BJ (cell line): ENCODE measurements at regions not wholly inside any gene's neighbourhood (a gene's known extent, or its start where the extent isn't known, plus 50 kb on each side); places are given as distances from the start of the nearest gene placed in this dataset.
"Not testable (repeated sequence)": the region's sequence is repeated elsewhere in the genome, so short reads cannot be mapped to it uniquely, and the experiment has no call there.

Source experiments
- CTCF ChIA-PET: fragments of 350-600 bp; formaldehyde crosslinking; extraction: SDS; loops from one replicate; lab custom pipeline; 2021; ENCODE audit warnings: antibody characterized with exemption, inconsistent platforms; lab: Yijun Ruan, JAX
- POLR2A ChIA-PET: fragments of 300-600 bp; sonication (Branson Sonifier 250); formaldehyde crosslinking; extraction: SDS; loops from one replicate; lab custom pipeline; 2021; ENCODE audit warnings: antibody characterized with exemption; lab: Charles Lee
- DNase-seq: peaks from one replicate; pipeline ENCODE4 v3.0.0-alpha.2; 2011; ENCODE audit warnings: low read depth
- H3K27me3 ChIP-seq: 2 replicates; pipeline ENCODE4 v1.6.0; 2011; ENCODE audit warnings: low read length; ENCODE audit not compliant: control insufficient read depth, insufficient read depth
- H3K36me3 ChIP-seq: 2 replicates; pipeline ENCODE4 v1.5.1; 2011; ENCODE audit warnings: low read length; ENCODE audit not compliant: control insufficient read depth, insufficient read depth
- H3K4me3 ChIP-seq: 2 replicates; pipeline ENCODE4 v1.5.1; 2011; ENCODE audit warnings: low read depth, mild to moderate bottlenecking, control low read depth, low read length
- TF ChIP-seq, protein P1 (sequence below): IDR thresholded peaks from 2 replicates; pipeline ENCODE4 v1.5.1; 2011; ENCODE audit warnings: low read depth, mild to moderate bottlenecking, control low read depth, inconsistent platforms, low read length, moderate library complexity; ENCODE audit not compliant: insufficient read depth

DNA sequence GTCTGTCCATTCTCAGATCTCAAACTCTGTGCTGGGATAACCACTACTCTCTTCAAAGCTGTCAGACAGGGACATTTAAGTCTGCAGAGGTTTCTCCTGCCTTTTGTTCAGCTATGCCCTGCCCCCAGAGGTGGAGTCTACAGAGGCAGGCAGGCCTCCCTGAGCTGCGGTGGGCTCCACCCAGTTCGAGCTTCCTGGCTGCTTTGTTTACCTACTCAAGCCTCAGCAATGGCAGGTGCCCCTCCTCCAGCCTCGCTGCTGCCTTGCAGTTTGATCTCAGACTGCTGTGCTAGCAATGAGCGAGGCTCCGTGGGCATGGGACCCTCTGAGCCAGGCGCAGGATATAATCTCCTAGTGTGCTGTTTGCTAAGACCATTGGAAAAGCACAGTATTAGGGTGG lies 53.1 kb upstream of the HUNK start:
- CTCF ChIA-PET, DNase-seq, H3K36me3 ChIP-seq, H3K4me3 ChIP-seq, H3K27me3 ChIP-seq, POLR2A ChIA-PET: not testable (repeated sequence)

DNA sequence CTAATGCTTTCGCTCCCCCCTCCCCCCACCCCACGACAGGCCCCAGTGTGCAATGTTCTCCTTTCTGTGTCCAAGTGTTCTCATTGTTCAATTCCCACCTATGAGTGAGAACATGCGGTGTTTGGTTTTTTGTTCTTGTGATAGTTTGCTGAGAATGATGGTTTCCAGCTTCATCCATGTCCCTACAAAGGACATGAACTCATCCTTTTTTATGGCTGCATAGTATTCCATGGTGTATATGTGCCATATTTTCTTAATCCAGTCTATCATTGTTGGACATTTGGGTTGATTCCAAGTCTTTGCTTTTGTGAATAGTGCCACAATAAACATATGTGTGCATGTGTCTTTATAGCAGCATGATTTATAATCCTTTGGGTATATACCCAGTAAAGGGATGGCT lies 58.5 kb upstream of the HUNK start:
- H3K27me3 ChIP-seq, CTCF ChIA-PET, H3K4me3 ChIP-seq, POLR2A ChIA-PET, H3K36me3 ChIP-seq, DNase-seq: not testable (repeated sequence)

DNA sequence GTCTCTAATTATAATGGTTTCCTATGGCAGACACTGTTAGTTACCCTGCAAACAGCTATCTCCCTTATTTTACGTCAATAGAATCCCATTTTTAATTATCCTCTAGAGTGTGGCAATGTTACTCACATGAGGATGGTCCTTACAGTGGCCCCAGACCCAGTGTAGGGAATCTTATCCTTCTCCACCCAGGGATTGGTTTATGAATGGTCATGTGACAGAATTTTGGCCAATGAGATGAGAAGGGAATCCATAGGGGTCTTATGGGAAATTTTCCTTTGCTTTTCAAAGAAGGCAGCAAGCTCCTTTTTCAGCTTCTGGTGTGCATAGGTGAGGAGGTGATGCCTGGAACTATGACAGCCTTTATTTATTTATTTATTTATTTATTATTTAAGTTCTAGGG lies 59.0 kb upstream of the HUNK start:
- POLR2A ChIA-PET: no interaction called here
- no peaks in the 10 kb centered on the region for H3K36me3 ChIP-seq
- no peaks in the 10 kb centered on the region; the same call in 1 of the 2 replicates for H3K27me3 ChIP-seq
- TF ChIP-seq, protein P1, sequence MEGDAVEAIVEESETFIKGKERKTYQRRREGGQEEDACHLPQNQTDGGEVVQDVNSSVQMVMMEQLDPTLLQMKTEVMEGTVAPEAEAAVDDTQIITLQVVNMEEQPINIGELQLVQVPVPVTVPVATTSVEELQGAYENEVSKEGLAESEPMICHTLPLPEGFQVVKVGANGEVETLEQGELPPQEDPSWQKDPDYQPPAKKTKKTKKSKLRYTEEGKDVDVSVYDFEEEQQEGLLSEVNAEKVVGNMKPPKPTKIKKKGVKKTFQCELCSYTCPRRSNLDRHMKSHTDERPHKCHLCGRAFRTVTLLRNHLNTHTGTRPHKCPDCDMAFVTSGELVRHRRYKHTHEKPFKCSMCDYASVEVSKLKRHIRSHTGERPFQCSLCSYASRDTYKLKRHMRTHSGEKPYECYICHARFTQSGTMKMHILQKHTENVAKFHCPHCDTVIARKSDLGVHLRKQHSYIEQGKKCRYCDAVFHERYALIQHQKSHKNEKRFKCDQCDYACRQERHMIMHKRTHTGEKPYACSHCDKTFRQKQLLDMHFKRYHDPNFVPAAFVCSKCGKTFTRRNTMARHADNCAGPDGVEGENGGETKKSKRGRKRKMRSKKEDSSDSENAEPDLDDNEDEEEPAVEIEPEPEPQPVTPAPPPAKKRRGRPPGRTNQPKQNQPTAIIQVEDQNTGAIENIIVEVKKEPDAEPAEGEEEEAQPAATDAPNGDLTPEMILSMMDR: no peak
- H3K4me3 ChIP-seq: no peak overlapping the region
- CTCF ChIA-PET: no interaction called here
- no peak for DNase-seq

DNA sequence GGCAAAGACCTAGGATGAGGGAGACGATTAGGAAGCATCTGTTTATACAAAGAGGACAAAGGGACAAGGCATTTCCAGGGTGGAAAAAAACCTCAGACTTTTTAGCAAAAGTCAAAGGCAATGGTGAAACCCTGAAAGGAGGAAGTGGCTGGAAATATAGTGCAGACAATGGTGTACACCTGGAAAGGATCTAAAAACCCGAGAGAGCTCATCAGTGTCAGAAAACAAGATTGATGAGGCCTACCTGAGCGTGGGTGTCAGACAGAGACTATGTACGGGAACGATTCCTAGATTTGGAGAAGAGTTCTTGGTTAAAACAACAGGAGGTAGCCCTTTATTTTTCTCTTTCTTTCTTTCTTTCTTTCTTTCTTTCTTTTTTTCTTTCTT lies 68.8 kb upstream of the HUNK start:
- TF ChIP-seq, protein P1: no peak
- Histone ChIP-seq H3K36me3 (no peaks in the 10 kb centered on the region), H3K27me3 (peaks cover 1% of the 10 kb centered on the region; the same call in 1 of the 2 replicates), H3K4me3 (no peak overlapping the region)
- ChIA-PET POLR2A (no interaction called here), CTCF (interaction anchor here (1.1 kb wide), 1 partner anchor 18 kb away, joined by 3 read pairs; no protein-coding TSS in a partner anchor)
- no peak for DNase-seq

DNA sequence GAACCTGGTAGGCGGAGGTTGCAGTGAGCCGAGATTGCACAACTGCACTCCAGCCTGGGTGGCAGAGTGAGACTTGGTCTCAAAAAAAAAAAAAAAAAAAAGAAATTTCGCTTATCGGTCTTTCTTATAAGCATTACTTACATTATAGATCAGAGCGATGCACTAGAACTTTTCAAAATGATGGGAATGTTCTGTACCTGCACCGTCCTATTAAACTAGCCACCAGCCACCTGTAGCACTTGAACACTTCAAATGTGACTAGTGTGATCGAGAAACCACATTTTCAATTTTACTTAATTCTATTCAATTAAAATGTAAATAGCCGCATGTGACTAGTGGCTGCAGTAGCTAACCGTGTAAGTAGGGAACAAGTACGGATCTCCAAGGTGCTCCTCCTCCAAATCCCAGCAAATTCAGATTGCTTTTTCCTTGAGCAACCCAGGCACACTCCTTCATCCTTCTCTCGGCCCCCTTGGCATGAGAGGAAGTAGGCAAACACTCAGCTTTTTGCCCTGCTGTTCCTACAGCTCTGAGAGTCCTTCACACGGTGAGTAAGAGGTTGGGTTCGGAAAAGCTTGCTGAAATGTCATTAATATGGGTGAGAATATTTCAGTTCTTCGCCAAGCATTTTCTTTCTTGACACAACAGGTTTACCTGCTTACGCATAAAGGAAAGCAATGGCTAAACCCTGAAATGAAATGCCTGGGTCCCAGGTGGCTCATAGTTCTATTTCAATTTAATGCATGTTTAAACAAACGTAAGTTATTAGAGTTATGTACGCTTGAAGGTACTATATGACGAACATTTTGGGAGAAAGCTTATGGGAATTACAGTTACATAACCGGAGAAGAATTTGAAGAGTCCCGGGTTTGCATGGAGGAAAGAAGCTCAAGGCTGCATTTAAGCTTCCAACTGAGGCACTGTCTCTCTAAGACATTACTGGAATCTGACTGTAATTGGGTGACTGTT lies 69.5 kb upstream of the HUNK start:
- TF ChIP-seq, protein P1: no peak
- DNase-seq: no peak
- POLR2A ChIA-PET: no interaction called here
- H3K4me3 ChIP-seq: no peak overlapping the region
- 0 out of 2 replicates have a peak, but pooled peaks cover 1% of the 10 kb centered on the region for H3K27me3 ChIP-seq
- H3K36me3 ChIP-seq: no peaks in the 10 kb centered on the region
- CTCF ChIA-PET: interaction anchor here (1.1 kb wide), 1 partner anchor 17 kb away, joined by 3 read pairs; no protein-coding TSS in a partner anchor

DNA sequence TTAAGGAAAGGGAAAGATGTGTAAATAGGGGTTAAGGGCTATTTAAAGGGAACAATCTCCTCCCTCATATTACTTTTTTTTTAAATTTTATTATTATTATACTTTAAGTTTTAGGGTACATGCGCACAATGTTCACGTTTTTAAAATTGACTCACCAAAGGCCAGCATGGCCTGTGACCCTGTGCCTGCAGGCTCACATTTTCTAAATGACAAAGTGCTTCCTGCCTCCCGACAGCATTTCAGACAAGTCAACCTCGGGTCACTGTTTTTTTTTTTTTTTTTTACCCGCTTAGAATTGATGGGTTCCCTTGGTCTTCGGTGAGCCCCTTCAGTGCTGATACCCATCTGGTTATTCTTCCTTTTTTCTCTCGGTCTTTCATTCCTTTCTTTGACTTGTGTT lies 70.4 kb upstream of the SCAF4 start:
- POLR2A ChIA-PET: no interaction called here
- no peaks in the 10 kb centered on the region for H3K36me3 ChIP-seq
- CTCF ChIA-PET: no interaction called here
- TF ChIP-seq, protein P1: no peak
- H3K27me3 ChIP-seq: 0 out of 2 replicates have a peak, but pooled peaks cover 1% of the 10 kb centered on the region
- no peak for DNase-seq
- no peak overlapping the region for H3K4me3 ChIP-seq
